GM19397 (cell line): ENCODE measurements at regions not wholly inside any gene's neighbourhood (a gene's known extent, or its start where the extent isn't known, plus 50 kb on each side); places are given as distances from the start of the nearest gene placed in this dataset.
"Not testable (repeated sequence)": the region's sequence is repeated elsewhere in the genome, so short reads cannot be mapped to it uniquely, and the experiment has no call there.

Source experiments
- ATAC-seq: cut with Tn5 transposase; IDR thresholded peaks from one replicate; pipeline ENCODE4 v1.9.1; 2021; ENCODE audit warnings: mild to moderate bottlenecking, moderate library complexity; ENCODE audit not compliant: unreplicated experiment

GRCh38 chr1:104018922-104019674, 269.4 kb downstream of the AMY1C start:
- no peak for ATAC-seq

GRCh38 chr1:104019675-104020049, 270.0 kb downstream of the AMY1C start:
- ATAC-seq = no peak

DNA sequence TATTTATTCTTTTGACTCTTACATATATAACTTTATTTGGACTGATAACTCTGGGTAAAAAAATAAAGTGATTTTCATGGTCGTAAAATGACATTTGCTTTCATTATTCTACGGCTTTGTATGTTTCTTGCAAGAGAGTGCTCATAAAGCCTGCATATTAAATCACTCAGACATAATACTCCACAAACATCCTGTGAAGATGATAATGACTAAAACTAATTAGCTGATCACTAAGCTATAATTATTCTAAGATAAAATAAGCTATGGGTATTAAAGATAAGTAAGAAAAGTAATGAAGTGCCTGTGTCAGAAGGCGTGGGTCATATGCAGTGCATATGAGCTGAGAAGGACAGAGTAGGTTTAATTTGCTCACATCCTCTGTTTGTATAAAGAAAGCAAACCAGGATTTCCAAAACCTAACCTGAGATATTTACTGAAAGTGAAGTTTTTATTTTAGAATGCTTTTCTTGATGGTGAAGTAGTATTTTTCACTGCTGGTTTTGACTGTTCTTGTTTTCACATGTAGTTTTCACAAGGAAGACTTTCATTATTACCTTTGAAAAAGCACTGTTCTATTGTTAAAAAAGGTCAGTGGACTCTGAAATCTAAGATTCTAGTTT, 278.8 kb downstream of the AMY1C start:
- ATAC-seq = no peak

DNA sequence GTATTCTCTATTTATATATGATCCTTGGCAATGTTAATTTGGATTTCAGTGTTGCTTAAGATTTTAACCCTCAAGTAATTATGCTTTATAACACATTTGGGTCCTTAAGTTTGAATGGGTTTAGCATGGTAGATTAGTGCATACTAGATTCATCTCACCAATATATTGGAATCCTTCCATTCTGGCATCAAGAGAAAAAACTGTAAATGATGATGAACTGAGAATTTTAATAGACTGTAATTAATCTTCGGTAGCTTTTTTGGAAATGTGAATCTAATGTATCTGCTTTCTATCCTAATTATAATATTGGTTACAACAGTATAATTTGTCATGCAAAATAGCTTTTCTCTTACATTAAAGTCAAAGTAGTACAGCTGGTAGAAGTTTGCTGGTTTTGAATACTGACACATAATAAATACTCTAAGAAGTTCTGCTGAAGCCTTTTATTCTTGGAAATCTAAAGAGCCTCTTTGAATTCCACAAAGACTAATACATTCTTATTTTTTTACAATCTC, 279.8 kb downstream of the AMY1C start:
- no peak for ATAC-seq

DNA sequence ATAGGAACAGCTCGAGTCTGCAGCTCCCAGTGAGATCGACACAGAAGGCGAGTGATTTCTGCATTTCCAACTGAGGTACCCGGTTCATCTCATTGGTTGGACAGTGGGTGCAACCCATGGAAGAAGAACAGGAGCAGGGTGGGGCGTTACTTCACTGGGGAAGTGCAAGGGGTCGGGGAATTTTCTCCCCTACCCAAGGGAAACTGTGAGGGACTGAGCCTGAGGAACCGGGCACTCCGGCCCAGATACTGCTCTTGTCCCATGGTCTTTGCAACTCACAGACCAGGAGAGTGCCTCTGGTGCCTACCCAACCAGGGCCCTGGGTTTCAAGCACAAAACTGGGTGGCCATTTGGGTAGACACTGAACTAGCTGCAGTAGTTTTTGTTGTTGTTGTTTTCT, 307.1 kb downstream of the AMY1C start:
- no peak for ATAC-seq

DNA sequence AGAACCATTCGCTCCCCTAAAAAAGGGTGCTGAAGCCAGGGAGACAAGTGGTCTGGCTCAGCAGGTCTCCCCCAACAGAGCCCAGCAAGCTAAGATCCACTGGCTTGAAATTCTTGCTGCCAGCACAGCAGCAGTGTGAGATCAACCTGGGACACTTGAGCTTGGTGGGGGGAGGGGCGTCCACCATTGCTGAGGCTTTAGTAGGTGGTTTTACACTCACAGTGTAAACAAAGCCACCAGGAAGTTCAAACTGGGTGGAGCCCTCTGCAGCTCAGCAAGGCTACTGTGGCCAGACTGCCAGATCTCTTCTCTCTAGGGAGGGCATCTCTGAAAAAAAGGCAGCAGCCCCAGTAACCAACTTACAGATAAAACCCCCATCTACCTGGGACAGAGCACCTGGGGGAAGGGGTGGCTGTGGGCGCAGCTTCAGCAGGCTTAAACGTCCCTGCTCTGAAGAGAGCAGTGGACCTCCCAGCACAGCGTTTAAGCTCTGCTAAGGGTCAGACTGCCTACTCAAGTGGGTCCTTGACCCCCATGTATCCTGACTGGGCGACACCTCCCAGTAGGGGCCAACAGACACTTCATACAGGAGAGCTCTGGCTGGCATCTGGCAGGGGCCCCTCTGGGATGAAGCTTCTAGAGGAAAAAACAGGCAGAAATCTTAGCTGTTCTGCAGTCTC, 307.7 kb downstream of the AMY1C start:
- ATAC-seq = not testable (repeated sequence)

DNA sequence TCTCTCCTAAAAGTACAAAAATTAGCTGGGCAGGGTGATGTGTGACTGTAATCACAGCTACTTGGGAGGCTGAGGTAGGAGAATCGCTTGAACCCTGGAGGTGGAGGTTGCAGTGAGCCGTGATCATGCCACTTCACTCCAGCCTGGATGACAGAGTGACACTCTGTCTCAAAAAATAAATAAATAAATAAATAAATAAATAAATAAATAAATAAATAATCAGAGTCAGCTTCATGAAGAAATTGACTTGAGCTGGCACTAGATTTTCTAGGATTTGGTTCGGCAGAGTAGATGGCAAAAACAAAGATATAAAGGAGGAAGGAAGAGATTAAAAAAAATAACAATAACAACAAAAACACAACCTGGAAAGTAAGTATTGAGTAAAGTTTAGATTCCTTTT, 311.9 kb downstream of the AMY1C start:
- not testable (repeated sequence) for ATAC-seq

DNA sequence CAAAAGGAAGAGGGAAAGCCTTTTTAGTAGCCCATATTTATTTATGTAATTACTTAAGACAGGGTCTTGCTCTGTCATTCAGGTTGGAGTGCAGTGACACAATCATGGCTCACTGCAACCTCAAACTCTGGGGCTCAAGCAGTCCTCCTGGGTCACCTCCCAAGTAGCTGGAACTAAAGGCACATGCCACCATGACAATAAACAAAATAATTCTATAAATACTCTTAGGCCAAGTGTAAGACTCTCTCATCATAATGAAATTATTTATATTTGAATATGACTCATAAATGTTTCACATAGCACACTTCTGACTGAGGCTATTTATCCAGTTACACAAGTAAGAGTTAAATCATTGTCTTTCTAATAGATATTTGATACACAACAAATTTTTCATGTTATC, 314.7 kb downstream of the AMY1C start:
- ATAC-seq = no peak

DNA sequence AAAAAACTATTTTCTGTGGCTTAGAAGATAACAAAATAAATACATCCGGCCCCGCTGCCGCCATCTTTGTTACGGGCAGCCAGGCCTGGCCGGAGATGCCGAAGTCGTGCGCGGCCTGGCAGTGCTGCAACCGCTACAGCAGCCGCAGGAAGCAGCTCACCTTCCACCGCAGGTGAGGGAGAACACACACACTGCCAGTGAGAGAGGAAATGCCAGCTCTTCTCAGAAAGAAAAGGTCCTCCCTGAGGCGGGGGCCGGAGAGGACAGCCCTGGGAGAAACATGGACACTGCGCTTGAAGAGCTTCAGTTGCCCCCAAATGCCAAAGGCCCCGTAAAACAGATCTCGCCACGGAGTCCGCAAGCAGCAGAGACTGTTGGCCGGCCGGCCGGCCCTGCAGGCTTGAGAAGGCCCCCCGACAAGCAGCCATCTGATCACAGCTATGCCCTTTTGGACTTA, 323.2 kb downstream of the AMY1C start:
- no peak for ATAC-seq

DNA sequence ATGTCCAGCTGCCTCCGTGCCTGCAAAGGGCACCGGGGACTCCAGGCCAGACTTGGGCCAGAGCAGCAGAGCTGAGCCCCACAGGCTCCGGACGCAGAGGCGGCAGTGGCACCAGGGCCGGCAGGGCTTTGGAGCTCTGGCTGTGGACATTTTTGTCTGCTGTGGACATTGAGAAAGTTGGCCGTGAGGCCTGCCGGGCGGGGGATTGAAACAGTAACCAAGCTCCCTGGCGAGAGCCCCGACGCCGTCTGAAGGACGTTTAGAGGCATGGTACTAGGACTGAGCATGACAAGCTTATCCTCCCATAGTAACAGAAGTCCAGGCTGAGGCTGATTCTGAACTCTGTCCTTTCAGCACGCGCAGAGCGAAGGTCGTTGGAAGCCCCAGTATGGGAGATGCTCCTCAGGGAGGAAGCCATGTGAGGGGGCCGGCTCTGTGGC, 323.8 kb downstream of the AMY1C start:
- no peak for ATAC-seq

DNA sequence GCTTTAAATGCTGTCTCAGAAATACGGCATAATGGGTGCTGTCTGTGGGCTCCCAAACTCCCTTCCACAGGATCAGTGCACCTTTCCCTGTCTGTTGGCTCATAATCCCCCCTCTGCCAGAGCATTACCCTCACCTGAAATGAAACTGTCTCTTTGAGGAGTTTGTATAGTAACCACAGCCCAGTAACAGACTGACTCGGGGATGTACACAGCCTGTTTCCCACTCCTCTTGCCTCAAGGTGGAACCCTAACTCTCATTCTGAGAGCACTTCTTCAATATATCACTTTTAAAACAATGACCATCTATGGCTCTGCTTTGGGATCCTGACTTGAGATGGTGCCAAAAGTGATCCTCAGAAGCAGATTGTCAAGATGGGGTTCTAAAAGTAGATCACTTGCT, 332.5 kb downstream of the AMY1C start:
- ATAC-seq = no peak

DNA sequence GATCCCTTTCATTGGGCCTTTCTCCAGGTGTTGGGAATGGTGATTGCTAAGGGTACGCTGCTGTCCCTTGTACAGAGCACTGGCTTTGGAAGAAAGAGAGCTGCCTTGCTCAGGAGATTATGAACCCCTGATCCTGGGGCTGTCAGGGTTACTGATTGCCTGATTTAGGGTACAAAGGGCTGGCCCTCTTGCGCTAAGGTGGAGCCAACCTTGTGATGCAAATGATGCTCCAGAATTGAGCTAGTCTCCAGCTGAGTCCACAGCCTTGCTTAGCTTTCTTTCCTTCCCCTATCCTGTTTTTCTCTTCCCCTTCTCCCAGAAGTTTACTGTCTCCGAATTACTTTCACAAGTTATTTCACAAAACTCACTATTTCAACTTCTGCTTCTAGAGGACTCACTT, 334.7 kb downstream of the AMY1C start:
- ATAC-seq = no peak

GRCh38 chr1:104092698-104093097, 343.0 kb downstream of the AMY1C start:
- no peak for ATAC-seq

DNA sequence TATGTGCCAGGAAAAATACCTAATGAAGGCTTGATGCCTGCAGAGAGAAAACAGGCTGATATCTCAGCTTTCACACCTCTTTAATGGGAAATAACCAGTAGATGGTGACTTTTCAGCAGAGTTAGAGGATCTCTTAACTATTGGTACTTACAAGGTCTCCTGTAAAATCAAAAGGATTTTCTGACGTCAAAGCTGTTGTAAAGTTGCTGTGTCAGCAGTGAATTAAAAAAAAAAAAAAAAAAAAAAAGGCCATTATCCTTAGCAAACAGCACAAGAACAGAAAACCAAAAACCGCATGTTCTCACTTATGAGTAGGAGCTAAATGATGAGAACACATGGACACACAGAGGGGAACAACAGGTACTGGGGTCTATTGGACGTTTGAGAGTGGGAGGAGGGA, 349.1 kb downstream of the AMY1C start:
- no peak for ATAC-seq

DNA sequence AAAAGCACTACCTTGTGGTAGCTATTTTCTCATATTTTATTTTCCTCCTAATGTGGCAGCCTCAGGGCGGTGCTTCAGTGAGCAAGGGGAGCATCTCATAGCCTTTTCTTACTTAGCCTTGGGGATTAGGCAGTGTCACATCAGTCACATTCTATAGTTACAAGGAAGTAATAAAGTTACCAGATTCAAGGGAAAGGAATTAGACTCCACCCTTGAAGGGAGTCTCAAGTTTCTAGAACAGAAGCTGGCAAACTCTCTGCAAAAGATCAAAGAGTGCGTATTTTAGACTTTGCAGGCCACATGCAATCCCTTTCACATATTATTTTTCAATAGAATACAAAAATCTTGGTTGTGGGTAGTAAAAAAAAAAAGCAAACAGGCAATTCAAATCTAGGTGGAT, 350.4 kb downstream of the AMY1C start:
- no peak for ATAC-seq

GRCh38 chr1:104105465-104105864, 355.8 kb downstream of the AMY1C start:
- no peak for ATAC-seq

GRCh38 chr1:104120525-104120924, 370.8 kb downstream of the AMY1C start:
- no peak for ATAC-seq

DNA sequence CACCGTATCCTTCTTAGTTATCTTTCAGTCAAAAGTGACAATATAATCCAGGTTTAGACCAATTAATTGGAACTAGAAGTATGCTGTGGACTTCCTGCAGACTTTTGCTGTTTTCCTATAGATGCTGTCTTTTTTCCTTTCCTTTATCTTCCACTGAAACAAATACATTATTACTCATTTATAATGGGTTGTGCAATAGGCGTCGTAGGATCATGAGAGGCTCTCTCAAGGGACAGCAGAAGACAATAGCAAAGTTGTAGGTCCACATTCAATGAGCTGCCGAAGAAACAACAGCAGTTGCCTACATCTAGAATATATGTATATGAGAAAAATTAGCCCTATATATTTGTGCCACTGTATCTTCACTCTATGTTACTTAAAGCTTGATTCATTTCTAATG, 371.6 kb downstream of the AMY1C start:
- ATAC-seq = no peak

- ATAC-seq = no peak
Observed at GRCh38 chr1:104125266-104125665, 375.6 kb downstream of the AMY1C start.

DNA sequence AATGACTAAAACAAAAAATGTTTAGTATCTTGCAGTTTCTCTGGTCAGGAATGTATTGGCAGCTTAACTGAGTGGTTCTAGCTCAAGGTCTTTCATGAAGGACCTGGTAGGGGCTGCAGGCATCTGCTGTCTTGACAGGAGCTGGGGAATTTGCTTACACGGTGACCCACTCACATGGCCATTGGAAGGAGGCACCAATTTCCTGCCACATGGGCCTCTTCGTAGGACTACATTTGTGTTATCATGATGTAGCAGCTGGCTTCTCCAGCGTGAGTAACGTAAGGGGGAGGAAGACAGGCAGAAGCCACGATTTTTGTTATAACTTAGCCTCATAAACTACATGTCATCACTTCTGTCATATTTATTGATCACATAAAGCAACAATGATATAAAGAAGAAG, 376.3 kb downstream of the AMY1C start:
- no peak for ATAC-seq

- ATAC-seq = peak; percentile 61
Observed at GRCh38 chr1:104132382-104132973, 382.8 kb downstream of the AMY1C start.
